ENCODE measurements at regions not wholly inside any gene's neighbourhood (a gene's known extent, or its start where the extent isn't known, plus 50 kb on each side); places are given as distances from the start of the nearest gene placed in this dataset.
"Not testable (repeated sequence)": the region's sequence is repeated elsewhere in the genome, so short reads cannot be mapped to it uniquely, and the experiment has no call there.

GRCh38 chr19:20359933-20360720 lies 193.1 kb downstream of the ZNF486 start:
- DNase-seq = no peak
- no peaks in the 10 kb centered on the region for H3K36me3 ChIP-seq (replicated peaks; ENCODE audit: insufficient read depth, low read length)
- H4K20me1 ChIP-seq (ENCODE audit: insufficient read depth, low read length) = no peaks in the 10 kb centered on the region
- no peak overlapping the region for H3K4me3 ChIP-seq (ENCODE audit: low read length)
- H2AFZ ChIP-seq (ENCODE audit: low read length) = no peak overlapping the region
- no peak overlapping the region for H3K4me2 ChIP-seq (ENCODE audit: low read depth, low read length)
- H3K4me1 ChIP-seq (ENCODE audit: low read length) = no peaks in the 10 kb centered on the region
- TF ChIP-seq EZH2 (optimal IDR thresholded peaks at IDR 0.05; ENCODE audit: low read depth, low read length) (no peak), EZH2phosphoT487 (IDR thresholded peaks at IDR 0.05; ENCODE audit: low read length) (no peak)
- TF ChIP-seq, protein P1, sequence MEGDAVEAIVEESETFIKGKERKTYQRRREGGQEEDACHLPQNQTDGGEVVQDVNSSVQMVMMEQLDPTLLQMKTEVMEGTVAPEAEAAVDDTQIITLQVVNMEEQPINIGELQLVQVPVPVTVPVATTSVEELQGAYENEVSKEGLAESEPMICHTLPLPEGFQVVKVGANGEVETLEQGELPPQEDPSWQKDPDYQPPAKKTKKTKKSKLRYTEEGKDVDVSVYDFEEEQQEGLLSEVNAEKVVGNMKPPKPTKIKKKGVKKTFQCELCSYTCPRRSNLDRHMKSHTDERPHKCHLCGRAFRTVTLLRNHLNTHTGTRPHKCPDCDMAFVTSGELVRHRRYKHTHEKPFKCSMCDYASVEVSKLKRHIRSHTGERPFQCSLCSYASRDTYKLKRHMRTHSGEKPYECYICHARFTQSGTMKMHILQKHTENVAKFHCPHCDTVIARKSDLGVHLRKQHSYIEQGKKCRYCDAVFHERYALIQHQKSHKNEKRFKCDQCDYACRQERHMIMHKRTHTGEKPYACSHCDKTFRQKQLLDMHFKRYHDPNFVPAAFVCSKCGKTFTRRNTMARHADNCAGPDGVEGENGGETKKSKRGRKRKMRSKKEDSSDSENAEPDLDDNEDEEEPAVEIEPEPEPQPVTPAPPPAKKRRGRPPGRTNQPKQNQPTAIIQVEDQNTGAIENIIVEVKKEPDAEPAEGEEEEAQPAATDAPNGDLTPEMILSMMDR (IDR thresholded peaks at IDR 0.05; ENCODE audit: low read length) = no peak
- H3K27me3 ChIP-seq (replicated peaks; ENCODE audit: insufficient read depth, low read length) = no peaks in the 10 kb centered on the region
- no peak overlapping the region for H3K9ac ChIP-seq (ENCODE audit: low read length)
- H3K9me3 ChIP-seq (replicated peaks; ENCODE audit: insufficient read depth, low read length) = no peaks in the 10 kb centered on the region
- no peaks in the 10 kb centered on the region for H3K9me2 ChIP-seq (replicated peaks; ENCODE audit: insufficient read depth, low read length)
- no peaks in the 10 kb centered on the region for H3K79me2 ChIP-seq (ENCODE audit: low read length)
- no peak overlapping the region for H3K27ac ChIP-seq (ENCODE audit: low read length)
- H3F3A ChIP-seq (ENCODE audit: insufficient read depth, low read length) = no peaks in the 10 kb centered on the region

- H3K4me3 ChIP-seq (ENCODE audit: low read length); H3K27ac ChIP-seq (ENCODE audit: low read length); DNase-seq; H3K4me2 ChIP-seq (ENCODE audit: low read depth, low read length); H3K27me3 ChIP-seq (replicated peaks; ENCODE audit: insufficient read depth, low read length); H3K79me2 ChIP-seq (ENCODE audit: low read length); H3K9me2 ChIP-seq (replicated peaks; ENCODE audit: insufficient read depth, low read length); H3F3A ChIP-seq (ENCODE audit: insufficient read depth, low read length); H2AFZ ChIP-seq (ENCODE audit: low read length); H3K36me3 ChIP-seq (replicated peaks; ENCODE audit: insufficient read depth, low read length); H4K20me1 ChIP-seq (ENCODE audit: insufficient read depth, low read length); H3K9me3 ChIP-seq (replicated peaks; ENCODE audit: insufficient read depth, low read length); H3K4me1 ChIP-seq (ENCODE audit: low read length); H3K9ac ChIP-seq (ENCODE audit: low read length): not testable (repeated sequence)
Measured at GRCh38 chr19:20358841-20359465, 191.9 kb downstream of the ZNF486 start.

GRCh38 chr19:20357921-20358320 lies 190.9 kb downstream of the ZNF486 start:
- H3K9me2 ChIP-seq (replicated peaks; ENCODE audit: insufficient read depth, low read length) = no peaks in the 10 kb centered on the region
- H2AFZ ChIP-seq (ENCODE audit: low read length) = no peak overlapping the region
- H3K4me1 ChIP-seq (ENCODE audit: low read length) = no peaks in the 10 kb centered on the region
- no peaks in the 10 kb centered on the region for H3K27me3 ChIP-seq (replicated peaks; ENCODE audit: insufficient read depth, low read length)
- H3K9ac ChIP-seq (ENCODE audit: low read length) = no peak overlapping the region
- H3K4me2 ChIP-seq (ENCODE audit: low read depth, low read length) = no peak overlapping the region
- no peaks in the 10 kb centered on the region for H4K20me1 ChIP-seq (ENCODE audit: insufficient read depth, low read length)
- no peaks in the 10 kb centered on the region for H3K79me2 ChIP-seq (ENCODE audit: low read length)
- H3F3A ChIP-seq (ENCODE audit: insufficient read depth, low read length) = no peaks in the 10 kb centered on the region
- H3K36me3 ChIP-seq (replicated peaks; ENCODE audit: insufficient read depth, low read length) = no peaks in the 10 kb centered on the region
- no peak for TF ChIP-seq EZH2 (optimal IDR thresholded peaks at IDR 0.05; ENCODE audit: low read depth, low read length)
- no peak for TF ChIP-seq EZH2phosphoT487 (IDR thresholded peaks at IDR 0.05; ENCODE audit: low read length)
- TF ChIP-seq, protein P1 (IDR thresholded peaks at IDR 0.05; ENCODE audit: low read length) = no peak
- no peak overlapping the region for H3K27ac ChIP-seq (ENCODE audit: low read length)
- no peak for DNase-seq
- no peaks in the 10 kb centered on the region for H3K9me3 ChIP-seq (replicated peaks; ENCODE audit: insufficient read depth, low read length)
- no peak overlapping the region for H3K4me3 ChIP-seq (ENCODE audit: low read length)

- Histone ChIP-seq H3K27me3 (replicated peaks; ENCODE audit: insufficient read depth, low read length) (no peaks in the 10 kb centered on the region), H3K4me3 (ENCODE audit: low read length) (no peak overlapping the region), H4K20me1 (ENCODE audit: insufficient read depth, low read length) (no peaks in the 10 kb centered on the region), H3K27ac (ENCODE audit: low read length) (no peak overlapping the region), H3F3A (ENCODE audit: insufficient read depth, low read length) (no peaks in the 10 kb centered on the region), H3K9me2 (replicated peaks; ENCODE audit: insufficient read depth, low read length) (no peaks in the 10 kb centered on the region), H3K4me2 (ENCODE audit: low read depth, low read length) (no peak overlapping the region), H3K9me3 (replicated peaks; ENCODE audit: insufficient read depth, low read length) (no peaks in the 10 kb centered on the region), H3K9ac (ENCODE audit: low read length) (no peak overlapping the region), H3K79me2 (ENCODE audit: low read length) (no peaks in the 10 kb centered on the region), H3K36me3 (replicated peaks; ENCODE audit: insufficient read depth, low read length) (no peaks in the 10 kb centered on the region), H2AFZ (ENCODE audit: low read length) (no peak overlapping the region), H3K4me1 (ENCODE audit: low read length) (no peaks in the 10 kb centered on the region)
- TF ChIP-seq EZH2 (optimal IDR thresholded peaks at IDR 0.05; ENCODE audit: low read depth, low read length) (no peak), EZH2phosphoT487 (IDR thresholded peaks at IDR 0.05; ENCODE audit: low read length) (no peak)
- TF ChIP-seq, protein P1 (IDR thresholded peaks at IDR 0.05; ENCODE audit: low read length) = no peak
- no peak for DNase-seq
Measured at GRCh38 chr19:20351244-20351643, 184.2 kb downstream of the ZNF486 start.

All from MM.1S (cell line).